Activated CD4-positive, alpha-beta T cell treated with anti-CD3 and anti-CD28 coated beads for 48 hours (primary cell): ENCODE measurements at regions not wholly inside any gene's neighbourhood (a gene's known extent, or its start where the extent isn't known, plus 50 kb on each side); places are given as distances from the start of the nearest gene placed in this dataset.
"Not testable (repeated sequence)": the region's sequence is repeated elsewhere in the genome, so short reads cannot be mapped to it uniquely, and the experiment has no call there.

Source experiments
- DNase-seq: peaks from one replicate; pipeline ENCODE4 v3.0.0-alpha.2; 2020

- DNase-seq = no peak
Measured at GRCh38 chr2:39923455-39923854, 144.4 kb upstream of the THUMPD2 start.

DNA sequence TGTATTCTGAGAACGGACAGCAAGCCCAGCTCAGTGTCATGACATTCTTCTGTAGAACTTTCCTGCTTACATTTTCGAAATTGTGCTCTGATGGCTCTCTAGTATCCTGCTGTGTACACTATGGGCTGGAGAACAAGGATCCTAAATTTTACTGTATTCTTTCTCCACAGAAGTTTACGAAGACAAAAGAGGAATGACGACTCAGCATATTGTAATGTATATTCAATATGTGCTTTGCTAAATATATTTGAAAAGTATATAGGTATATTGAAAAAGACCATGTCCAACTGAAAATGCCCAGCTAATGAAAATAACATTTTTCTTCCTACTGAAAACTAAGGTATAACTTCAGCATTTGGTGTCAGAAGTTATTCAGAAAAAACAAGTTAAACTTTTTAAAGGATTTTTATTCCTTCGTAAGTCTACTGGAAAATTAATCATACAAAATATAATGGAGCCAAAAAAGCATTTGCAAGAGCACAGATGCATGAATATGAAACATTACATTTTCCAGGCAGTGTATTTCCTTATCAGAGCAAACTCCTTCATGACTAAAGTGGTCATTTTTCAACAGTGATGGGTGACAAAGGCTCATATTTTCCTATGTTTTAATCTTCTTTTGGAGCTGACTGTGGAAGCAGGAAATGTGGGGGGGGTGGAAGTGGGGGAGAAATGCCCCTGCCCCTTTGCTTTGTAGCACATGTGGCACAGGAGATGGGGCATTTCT lies 143.8 kb upstream of the THUMPD2 start:
- no peak for DNase-seq

GRCh38 chr2:39920307-39920801 lies 141.3 kb upstream of the THUMPD2 start:
- peak; percentile 20 for DNase-seq

- no peak for DNase-seq
Measured at GRCh38 chr2:39919511-39920306, 140.7 kb upstream of the THUMPD2 start.

DNA sequence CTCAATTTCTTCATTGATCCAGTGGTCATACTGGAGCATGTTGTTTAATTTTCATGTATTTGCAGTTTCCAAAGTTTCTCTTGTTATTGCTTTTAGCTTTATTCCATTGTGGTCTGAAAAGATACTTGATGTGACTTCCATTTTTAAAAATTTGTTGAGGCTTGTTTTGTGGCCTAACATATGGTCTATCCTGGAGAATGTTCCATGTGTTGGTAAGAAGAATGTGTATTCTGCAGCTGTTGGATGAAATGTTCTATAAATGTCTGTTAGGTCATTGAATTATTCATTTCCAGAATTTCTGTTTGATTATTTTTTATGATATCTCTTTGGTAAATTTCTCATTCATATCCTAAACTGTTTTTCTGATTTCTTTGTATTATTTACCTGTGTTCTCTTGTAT lies 139.8 kb upstream of the THUMPD2 start:
- DNase-seq = no peak

GRCh38 chr2:39917371-39917770 lies 138.3 kb upstream of the THUMPD2 start:
- DNase-seq = not testable (repeated sequence)

DNA sequence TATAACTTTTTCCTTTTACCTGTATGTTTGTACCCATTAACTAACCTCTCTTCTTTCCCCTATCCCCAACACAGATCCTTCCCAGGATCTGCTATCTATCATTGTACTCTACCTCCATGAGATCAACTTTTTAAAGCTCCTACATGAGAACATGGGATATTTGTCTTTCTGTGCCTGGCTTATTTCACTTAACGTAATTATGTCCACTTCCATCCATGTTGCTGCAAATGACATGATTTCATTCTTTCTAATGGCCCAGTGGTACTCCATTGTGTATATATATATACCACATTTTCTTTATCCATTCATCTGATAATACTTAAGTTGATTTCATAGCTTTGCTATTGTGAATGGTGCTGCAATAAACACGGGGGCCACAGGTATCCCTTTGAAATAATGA lies 135.9 kb upstream of the THUMPD2 start:
- DNase-seq = no peak

- no peak for DNase-seq
Measured at GRCh38 chr2:39913648-39914461, 134.8 kb upstream of the THUMPD2 start.

GRCh38 chr2:39902103-39902502 lies 123.0 kb upstream of the THUMPD2 start:
- no peak for DNase-seq

- DNase-seq = no peak
Measured at GRCh38 chr2:39898934-39899333, 119.9 kb upstream of the THUMPD2 start.

DNA sequence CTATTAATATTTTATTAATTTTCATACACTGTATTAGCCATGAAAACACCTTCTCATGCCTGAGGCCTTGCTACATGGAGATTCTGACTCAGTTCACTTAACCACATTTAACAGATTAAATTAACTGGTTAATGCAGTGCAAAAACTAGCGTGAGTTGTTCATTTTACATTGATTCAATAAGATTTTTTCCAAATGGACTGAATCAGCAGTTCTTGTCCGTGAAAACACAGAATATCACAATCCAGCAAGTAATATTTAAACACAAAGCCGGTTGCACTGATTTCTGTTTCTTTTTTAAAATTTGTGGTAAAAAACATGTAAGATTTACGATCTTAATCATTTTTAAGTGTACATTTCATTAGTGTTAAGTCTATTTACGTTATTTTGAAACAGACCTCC lies 118.2 kb upstream of the THUMPD2 start:
- DNase-seq = no peak

DNA sequence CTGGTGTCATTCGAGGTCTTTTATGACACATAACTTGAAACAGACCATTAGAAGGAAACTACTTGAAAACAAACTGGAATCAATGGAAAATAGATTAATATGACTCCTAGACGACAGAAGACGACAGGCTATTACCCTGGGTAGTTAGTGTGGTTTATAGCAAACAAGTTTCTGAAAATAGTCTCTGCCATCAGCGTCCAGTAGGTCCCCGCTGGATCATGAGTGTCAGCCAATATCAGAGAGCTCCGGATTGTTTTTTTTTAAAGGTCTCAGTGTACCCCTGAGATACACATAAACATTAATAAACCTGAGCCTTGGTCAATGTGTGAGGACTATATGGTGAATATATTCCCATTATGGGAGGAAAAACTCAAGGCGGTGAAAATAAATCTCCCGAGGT lies 115.0 kb upstream of the THUMPD2 start:
- DNase-seq = no peak

DNA sequence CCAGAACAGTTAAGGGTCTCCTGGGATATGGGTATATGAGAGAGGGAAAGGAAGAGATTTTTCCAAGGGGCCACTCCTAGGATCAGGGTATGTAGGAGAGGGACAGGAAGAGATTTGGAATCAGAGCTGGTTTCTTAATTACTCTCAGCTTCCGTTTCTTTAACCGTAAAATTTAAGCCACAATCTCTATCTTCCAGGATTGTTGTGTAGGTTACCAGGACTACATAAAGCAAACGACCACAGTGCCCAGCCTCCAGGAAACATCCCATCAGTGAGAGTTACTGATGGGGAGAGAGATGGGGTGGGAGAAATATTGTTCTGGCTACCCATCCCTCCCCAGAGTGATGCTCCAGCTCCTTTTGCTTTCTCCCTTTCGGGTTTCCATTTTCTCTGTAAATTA lies 114.6 kb upstream of the THUMPD2 start:
- no peak for DNase-seq

DNA sequence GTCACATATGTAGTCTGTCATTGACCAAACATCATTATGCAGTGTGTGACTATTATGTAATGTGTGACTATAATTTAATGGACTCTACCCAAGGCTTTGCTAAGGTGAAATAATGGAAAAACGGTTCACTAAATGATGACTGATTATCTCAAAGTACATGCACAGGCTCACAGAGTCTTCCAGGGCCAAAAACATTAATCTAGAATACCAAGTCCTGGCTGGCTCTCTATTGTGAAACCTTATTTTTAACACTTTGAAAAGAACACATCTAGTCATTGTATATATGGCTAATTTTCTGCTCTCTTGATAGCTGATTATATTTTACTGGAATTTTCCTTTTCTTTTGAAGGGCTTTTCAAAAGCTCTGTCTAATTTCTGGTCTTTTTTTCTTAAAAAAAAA lies 102.9 kb upstream of the THUMPD2 start:
- no peak for DNase-seq

DNA sequence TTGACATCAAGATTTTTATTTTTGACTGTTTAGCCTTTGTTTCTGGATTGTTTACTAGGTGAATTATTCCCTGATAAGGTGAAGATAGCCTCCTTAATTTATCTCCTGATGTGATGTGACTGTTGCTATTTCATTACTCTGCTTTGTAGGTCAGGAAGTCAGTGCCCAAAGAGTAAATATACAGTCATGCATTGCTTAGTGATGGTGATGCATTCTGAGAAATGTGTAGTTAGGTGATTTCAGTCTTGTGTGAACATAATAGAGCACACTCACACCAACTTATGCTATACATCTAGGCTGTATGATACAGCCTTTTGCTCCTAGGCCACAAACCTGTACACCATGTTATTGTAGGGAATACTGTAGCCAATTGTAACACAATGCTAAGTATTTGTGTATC lies 102.4 kb upstream of the THUMPD2 start:
- no peak for DNase-seq

DNA sequence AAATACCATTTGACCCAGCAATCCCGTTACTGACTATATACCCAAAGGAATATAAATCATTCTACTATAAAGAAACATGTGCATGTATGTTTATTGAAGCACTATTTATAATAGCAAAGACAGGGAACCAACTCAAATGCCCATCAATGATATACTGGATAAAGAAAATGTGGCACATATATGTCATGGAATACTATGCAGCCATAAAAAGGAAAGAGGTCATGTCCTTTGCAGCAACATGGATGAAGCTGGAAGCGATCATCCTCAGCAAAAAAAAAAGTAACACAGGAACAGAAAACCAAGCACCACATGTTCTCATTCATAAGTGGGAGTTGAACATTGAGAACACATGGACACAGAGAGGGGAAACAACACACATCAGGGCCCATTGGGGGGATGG lies 99.9 kb upstream of the THUMPD2 start:
- DNase-seq = not testable (repeated sequence)

GRCh38 chr2:39875914-39876267 lies 96.8 kb upstream of the THUMPD2 start:
- no peak for DNase-seq

DNA sequence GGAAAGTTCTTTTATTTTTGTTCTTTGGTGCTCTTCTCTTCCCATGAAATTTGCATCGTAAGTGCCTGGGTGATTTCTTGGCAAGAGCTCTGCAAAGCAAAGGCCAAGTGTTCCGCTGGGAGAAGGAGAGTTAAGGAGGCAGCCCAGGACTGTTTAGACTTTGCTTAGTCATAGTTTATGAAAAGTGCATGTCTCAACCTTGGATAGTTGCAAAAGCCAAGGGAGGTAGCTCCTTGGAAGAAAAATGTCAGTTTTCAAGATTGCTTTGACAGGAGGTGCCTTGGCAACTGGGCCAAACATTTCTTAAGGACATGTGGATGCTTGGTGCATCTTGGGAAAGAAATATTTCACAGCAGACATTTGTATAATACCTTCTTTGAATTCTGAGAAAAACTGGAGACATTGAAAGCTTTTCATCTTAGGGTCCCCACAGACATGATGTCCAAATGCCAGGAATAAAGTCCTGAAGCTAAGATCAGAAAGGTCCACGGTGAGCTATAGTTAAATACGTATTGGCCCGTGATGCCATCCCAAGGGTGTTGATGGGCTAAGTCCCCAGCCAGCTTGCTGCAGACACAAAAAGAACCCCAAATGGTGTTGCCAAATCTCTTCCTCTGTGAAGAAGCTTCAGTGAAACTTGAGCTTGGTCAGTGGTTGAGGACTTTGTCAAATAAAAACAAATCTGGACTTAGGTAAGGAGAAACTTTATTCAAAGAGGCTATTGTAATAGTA lies 96.3 kb upstream of the THUMPD2 start:
- DNase-seq = no peak

GRCh38 chr2:39874236-39874635 lies 95.2 kb upstream of the THUMPD2 start:
- DNase-seq = no peak

GRCh38 chr2:39873586-39873985 lies 94.5 kb upstream of the THUMPD2 start:
- no peak for DNase-seq

- no peak for DNase-seq
Measured at GRCh38 chr2:39872748-39873147, 93.7 kb upstream of the THUMPD2 start.

GRCh38 chr2:39871291-39871761 lies 92.3 kb upstream of the THUMPD2 start:
- no peak for DNase-seq

DNA sequence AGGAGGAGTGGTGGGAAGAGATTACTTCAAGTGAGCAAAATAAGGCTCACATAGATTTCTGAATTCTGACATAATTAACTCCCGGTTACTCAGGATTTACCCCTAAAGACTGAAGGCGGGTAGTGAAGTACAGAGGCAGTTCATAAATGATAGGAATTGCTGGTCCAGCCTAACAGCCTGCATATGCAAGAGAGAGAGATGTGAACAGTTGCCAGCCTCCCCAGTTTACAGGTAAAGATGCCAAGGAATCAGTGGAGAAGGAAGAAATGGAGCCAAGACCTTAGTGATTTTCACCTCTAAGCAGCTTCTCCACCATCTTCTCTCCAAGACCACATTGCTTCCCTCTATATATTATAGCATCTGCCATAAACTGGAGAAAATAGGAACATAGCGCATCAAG lies 91.8 kb upstream of the THUMPD2 start:
- no peak for DNase-seq
